HS-27A (cell line): ENCODE measurements at regions not wholly inside any gene's neighbourhood (a gene's known extent, or its start where the extent isn't known, plus 50 kb on each side); places are given as distances from the start of the nearest gene placed in this dataset.

Experiments used
- DNase-seq: peaks from one replicate; pipeline ENCODE4 v3.0.0-alpha.2; 2012; ENCODE audit warnings: low read depth, missing footprints

DNA sequence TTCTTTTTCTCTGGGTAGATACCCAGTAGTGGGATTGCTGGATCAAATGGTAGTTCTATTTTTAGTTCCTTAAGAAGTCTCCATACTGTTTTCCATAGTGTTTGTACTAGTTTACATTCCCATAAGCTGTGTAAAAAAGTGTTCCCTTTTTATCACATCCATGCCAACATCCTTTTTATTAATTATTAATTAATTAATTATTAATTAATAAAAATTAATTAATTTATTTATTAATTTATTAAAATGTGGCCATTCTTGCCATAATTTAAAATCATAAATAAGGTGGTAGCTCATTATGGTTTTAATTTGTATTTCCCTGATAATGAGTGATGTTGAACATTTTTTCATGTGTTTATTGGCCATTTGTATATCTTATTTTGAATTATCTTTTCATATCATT, 173.9 kb upstream of the FOXN2 start:
- no peak for DNase-seq

DNA sequence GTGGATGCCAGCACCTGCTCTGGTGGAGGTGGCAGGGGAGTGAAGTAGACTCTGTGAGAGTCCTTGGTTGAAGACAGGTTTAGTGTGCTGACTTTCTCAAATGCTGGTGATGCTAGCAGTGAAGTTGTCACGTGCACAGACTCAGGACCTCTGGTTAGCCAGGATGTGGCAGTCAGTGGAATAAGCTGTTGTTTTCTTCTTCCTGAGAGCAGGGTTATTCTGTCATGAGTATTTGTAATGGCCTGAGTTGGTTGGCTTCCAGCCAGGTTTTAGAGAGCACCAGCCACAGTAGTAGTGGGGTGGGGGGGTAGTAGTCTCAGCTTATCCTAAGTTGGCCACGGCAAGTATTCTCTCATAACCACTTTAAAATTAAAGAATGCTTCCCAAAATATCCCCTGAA, 169.7 kb upstream of the FOXN2 start:
- peak; percentile 14 for DNase-seq

GRCh38 chr2:48145845-48146452, 168.5 kb upstream of the FOXN2 start:
- peak; percentile 11 for DNase-seq

DNA sequence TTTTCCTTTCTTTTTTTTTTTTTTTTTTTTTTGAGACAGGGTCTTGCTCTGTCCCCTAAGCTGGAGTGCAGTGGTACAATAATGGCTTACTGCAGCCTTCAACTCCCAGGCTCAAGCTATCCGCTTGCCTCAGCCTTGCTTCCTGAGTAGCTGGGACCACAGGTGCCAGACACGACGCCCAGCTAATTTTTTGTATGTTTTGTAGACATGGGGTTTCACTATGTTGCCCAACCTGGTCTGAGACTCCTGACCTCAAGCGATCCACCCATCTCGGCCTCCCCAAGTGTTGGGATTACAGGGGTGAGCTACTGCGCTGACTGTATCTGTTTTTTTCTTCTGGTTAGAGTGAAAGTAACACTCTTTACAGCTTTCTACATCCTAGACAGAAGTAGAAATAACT, 167.9 kb upstream of the FOXN2 start:
- no peak for DNase-seq

- no peak for DNase-seq
Measured at GRCh38 chr2:48147719-48148118, 166.8 kb upstream of the FOXN2 start.

DNA sequence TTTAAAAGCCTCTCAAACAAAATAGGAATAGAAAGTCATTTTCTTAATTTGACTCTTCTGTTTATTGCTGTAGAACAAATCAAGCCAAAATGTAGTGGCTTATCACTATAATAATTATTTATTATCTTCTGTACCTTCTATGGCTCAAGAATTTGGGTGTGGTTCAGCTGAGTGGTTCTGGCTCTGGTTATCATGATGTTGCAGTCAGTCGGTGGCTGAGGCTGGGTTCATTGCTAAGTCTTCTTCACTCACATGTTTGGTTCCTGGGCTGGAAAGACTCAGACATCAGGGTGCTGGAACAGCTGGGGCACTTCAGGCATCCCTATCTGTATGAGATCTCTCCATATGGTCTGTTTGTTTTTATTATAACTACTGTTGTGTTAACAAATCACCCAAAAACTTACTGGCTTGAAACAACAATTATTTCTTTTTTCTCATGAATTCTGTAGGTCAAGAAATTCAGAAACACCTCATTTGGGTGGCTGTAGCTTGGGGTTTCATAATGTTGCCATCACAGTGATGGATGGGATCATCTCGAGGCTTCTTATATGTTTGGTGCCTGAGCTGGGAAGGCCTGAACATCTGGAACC, 165.5 kb upstream of the FOXN2 start:
- DNase-seq: no peak

DNA sequence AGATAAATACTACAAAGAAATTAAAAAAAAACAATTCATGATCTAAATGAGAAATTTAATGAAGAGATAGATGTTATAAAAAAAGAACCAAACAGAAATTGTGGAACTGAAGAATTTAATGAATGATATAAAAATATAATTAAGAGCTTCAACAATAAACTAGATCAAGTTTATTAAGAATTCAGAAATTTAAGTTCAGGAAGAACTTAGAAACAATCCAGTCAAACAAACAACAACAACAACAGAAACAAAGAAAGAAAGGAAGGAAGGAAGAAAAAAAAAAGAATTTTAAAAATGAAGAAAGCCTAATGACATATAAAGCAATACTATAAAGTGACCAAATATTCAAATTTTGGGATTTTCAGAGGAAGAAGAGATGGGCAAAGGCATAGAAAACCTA, 157.3 kb upstream of the FOXN2 start:
- DNase-seq: no peak

DNA sequence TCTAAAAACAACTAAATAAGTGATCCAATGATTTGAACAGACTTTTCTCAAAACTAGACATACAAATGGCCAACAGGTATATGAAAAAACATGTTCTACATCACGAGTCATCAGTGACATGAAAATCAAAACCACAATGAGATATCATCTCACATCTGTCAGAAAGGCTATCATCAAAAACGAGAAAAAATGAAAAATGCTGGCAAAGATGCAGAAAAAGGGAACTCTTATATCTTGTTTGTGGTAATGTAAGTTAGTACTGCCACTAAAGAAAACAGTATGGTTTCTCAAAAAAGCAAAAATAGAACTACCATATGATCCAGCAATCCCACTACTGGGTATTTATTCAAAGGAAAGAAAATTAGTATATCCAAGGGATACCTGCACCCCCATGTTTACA, 152.9 kb upstream of the FOXN2 start:
- no peak for DNase-seq

- no peak for DNase-seq
Measured at GRCh38 chr2:48162742-48163141, 151.7 kb upstream of the FOXN2 start.

DNA sequence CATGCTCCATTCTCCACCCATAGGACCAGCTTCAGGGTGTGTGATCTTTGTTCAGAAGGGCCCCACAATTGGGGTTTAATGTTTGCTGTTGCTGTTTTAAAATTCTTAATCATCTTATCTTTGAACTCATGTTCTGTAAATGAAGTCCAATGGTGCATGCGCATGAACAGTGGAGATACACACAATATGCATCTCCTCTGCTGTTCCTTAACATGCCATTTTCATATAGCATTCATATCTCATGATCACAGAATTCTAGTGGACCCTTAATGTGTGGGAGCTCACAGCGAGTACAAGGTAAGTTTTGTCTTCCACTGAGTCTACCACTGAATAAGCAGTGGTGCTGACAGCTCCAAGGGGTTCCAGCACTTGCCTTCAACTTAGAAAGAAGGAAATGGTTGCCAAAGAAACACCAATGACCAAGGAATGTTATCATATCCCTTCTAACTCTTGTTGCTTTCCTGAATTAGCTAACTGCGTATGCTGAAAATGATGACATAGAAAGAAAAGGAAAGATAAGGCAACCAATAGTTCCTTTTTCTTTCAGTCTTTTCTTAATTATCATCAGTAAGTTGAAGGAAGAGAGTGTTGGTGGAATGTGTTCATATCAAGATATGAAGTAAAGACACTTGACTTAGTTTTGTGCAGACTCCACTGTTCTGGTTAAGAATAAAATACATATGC, 149.3 kb upstream of the FOXN2 start:
- DNase-seq: no peak

- no peak for DNase-seq
Measured at GRCh38 chr2:48169141-48169592, 145.3 kb upstream of the FOXN2 start.

DNA sequence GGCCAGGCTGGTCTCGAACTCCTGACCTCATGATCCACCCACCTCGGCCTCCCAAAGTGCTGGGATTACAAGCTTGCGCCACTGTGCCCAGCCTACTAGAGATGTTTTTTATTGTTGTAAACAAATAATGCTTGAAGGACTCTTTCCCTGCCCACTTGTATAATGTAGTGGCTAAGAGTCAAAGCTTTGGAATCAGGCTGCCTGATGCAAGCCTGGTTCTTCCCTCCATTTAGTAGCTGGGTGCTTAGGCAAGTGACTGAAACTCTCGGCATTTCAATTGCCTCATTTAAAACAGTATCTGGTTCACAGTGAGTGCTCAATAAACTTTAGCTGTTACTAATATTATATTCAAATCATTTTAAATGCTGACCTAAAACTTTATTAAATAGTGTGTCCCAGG, 144.2 kb upstream of the FOXN2 start:
- DNase-seq: no peak

DNA sequence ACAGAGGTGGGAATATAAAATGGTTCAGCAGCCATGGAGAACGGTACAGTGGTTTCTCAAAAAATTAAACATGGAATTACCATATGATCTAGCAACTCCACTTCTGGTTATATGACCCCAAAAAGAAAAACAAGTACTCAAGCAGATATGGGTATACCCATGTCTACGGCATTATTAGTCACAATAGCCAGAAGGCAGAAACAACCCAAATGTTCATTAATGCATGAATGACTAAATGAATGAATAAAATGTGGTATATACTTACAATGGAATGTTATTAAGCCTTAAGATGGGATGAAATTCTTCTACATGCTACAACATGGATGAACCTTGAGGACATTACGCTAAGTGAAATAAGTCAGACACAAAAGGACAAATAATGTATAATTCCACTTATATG, 141.3 kb upstream of the FOXN2 start:
- no peak for DNase-seq

DNA sequence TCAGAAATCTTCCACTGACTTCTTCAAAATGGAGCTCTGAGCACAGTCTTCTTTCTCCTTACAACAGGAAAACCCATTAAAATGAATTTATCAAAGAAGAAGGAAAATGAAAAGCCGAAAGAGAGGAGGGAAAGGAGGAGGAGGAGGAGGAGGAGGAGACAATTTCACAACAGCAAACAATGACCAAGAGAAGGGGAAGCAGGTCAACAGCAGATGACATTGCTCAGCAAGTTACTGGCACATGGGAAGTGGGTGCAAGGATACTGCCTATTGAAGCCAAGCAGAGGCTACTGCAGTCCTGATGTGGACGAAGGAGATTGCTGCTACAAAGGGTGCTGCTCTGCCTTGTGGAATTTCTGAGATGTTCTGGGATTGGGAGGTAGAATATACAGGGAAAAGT, 140.0 kb upstream of the FOXN2 start:
- no peak for DNase-seq

DNA sequence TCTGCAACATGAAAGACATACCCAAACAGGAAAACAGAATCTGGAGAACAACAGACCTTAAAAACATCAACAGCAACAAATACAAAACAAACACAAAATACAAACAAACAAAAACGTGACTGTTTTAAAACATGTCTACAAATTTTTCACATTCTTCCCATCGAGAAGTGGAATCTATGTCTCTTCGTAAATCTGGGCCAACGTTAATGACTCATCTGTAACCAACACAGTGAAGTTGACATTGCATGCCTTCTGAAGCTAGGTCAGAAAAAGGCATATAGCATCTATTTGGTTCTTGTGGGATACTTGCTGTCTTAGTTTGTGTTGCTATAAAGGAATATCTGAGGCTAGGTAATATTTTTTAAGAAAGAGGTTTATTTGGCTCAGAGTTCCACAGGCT, 139.2 kb upstream of the FOXN2 start:
- DNase-seq: peak; percentile 45

GRCh38 chr2:48175656-48176055, 138.8 kb upstream of the FOXN2 start:
- no peak for DNase-seq

DNA sequence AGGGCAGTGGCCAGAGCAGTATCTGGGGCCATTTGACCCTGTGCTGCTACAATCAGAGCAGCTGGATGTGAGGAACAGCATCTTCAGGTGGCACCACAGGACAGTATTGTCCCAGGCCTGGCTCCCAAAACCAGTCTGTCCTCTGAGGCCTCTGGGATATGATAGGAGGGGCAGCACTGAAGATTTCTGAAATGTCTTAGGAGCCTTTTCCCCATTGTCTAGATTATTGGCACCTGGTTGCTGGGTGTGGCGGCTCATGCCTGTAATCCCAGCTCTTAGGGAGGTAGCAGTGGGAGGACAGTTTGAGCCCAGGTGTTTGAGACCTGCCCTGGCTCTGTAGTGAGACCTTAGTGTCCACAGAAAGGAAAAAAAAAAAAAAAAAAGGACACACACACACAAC, 137.6 kb upstream of the FOXN2 start:
- DNase-seq: no peak

- no peak for DNase-seq
Measured at GRCh38 chr2:48178611-48179010, 135.9 kb upstream of the FOXN2 start.

DNA sequence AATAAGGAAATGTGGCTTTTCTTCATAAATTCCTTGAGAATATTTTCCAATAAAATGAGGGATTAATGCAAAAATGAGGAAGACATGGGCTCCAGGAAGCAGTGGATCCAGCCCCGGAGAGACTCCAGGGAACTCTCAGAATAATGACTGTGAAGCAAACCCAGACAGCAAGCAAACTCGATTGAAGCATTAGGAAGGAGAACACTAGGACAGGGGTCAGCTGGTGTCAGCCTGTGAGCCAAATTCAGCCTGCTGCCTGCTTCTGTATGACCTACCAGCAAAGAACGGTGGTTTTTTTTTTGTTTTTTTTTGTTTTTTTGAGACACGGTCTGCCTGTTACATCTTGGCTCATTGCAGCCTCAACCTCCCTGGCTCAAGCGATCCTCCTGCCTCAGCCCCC, 133.9 kb upstream of the FOXN2 start:
- DNase-seq: no peak

DNA sequence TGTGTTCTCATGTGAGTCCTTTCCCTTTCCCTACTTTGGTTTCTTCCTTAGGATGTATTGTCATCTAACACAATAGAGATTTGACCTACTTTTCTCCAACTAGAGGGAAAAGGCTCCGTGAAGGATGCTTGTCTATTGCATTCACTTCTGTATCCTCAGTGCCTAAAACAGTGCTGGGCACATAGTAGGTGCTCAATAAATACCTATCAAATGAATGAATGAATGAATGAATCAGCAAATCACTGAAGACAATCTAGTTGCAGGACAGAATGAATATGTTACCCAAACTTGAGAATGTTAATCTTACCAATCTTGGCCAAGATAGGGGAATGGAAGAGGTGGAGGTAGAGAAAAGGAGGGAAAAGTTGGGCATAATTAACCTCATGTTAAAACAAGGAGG, 131.2 kb upstream of the FOXN2 start:
- no peak for DNase-seq

DNA sequence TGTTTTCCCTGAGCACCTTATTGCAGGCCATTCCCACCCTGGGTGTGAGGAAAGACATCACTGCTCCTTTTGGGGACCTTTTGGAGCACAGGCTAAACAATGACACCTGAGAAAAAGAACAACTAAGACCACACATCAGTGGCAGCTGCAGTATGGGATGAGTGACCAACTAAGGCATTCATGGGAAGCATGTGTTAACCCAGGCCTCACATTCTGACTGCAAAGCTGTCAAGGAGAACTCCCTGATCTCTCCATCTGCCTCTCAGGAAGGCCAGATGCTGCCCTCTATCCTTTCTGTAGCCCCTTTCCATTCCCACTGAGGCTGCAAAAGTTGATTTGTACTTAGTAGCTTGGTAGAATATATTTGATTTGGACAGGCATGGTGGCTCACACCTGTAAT, 130.5 kb upstream of the FOXN2 start:
- no peak for DNase-seq

GRCh38 chr2:48187503-48187902, 127.0 kb upstream of the FOXN2 start:
- DNase-seq: no peak

DNA sequence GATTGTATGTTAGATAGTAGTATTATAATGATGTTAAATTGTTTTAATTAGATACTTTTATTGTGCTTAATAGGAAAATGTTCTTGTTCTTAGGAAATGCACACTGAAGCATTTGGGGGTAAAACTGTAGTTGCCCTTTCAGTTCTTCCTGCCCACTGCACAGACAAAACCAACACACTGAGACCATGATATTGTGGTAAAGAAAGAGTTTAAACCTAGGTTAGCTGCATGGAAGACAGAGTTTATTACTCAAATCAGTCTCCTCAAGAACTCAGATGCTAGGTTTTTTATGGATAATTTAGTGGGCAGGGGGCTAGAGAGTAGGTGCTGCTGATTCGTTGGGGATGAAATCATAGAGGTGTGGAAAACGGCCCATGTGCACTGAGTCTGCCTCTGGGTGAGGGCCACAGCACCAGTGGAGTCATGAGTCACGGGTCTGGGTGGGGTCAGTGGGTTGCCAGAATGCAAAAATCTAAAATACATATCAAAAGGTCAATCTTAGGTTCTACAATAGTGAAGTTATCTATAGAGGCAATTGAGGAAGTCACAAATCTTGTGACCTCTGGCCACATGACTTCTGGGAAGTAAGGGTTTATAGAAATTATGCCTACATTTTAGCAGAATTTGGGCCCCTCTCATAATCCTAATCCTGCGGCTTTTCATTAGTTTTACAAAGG, 124.8 kb upstream of the FOXN2 start:
- DNase-seq: no peak
